ENCODE measurements at regions not wholly inside any gene's neighbourhood (a gene's known extent, or its start where the extent isn't known, plus 50 kb on each side); places are given as distances from the start of the nearest gene placed in this dataset.

GRCh38 chr2:104504331-104505073, 349.4 kb upstream of the POU3F3 start:
- Histone ChIP-seq H3K27ac (no peak overlapping the region), H3K27me3 (no peaks in the 10 kb centered on the region), H3K4me1 (no peaks in the 10 kb centered on the region), H3K36me3 (no peaks in the 10 kb centered on the region), H3K9me3 (no peaks in the 10 kb centered on the region), H3K4me3 (no peak overlapping the region)
- DNase-seq (ENCODE audit: low spot score in 2 of 2): no peak
- TF ChIP-seq EP300 (IDR thresholded peaks at IDR 0.05): no peak
- TF ChIP-seq POLR2A (IDR thresholded peaks at IDR 0.05): no peak
- TF ChIP-seq, protein P1, sequence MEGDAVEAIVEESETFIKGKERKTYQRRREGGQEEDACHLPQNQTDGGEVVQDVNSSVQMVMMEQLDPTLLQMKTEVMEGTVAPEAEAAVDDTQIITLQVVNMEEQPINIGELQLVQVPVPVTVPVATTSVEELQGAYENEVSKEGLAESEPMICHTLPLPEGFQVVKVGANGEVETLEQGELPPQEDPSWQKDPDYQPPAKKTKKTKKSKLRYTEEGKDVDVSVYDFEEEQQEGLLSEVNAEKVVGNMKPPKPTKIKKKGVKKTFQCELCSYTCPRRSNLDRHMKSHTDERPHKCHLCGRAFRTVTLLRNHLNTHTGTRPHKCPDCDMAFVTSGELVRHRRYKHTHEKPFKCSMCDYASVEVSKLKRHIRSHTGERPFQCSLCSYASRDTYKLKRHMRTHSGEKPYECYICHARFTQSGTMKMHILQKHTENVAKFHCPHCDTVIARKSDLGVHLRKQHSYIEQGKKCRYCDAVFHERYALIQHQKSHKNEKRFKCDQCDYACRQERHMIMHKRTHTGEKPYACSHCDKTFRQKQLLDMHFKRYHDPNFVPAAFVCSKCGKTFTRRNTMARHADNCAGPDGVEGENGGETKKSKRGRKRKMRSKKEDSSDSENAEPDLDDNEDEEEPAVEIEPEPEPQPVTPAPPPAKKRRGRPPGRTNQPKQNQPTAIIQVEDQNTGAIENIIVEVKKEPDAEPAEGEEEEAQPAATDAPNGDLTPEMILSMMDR (IDR thresholded peaks at IDR 0.05): no peak
- WGBS, 2 donors: 49 to 53% methylated on average over 8 of the region's 8 CpGs

GRCh38 chr2:104518256-104518655, 335.7 kb upstream of the POU3F3 start:
- DNase-seq (ENCODE audit: low spot score in 2 of 2): no peak
- 56 to 66% methylated on average over 6 of the region's 6 CpGs for WGBS, 2 donors
- H3K4me3 ChIP-seq: no peak overlapping the region
- H3K9me3 ChIP-seq: peaks cover 0 to 13% (median 0%) of the 10 kb centered on the region in 4 donors
- no peaks in the 10 kb centered on the region for H3K36me3 ChIP-seq
- no peak overlapping the region for H3K27ac ChIP-seq
- TF ChIP-seq EP300 (IDR thresholded peaks at IDR 0.05): no peak
- TF ChIP-seq POLR2A (IDR thresholded peaks at IDR 0.05): no peak
- no peaks in the 10 kb centered on the region for H3K27me3 ChIP-seq
- no peaks in the 10 kb centered on the region for H3K4me1 ChIP-seq

DNA sequence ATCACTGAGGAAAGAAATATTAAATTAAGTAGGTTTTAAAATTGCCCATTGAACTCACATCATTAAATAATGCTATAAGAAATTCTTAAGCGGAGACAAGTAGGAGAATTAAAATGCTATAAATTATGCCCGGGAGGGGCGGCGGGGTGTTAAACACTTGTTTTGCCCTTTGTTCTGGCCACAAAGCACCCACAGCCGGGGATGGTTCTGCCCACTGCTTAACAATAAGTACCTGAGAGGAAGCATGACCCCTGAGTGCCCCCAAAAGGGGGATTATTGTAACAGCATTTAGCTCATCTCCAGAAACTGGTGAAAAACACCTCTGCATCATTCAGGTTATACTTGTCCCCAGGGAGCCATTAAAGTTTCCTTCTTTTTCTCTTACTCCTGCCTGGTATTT, 332.7 kb upstream of the POU3F3 start:
- TF ChIP-seq, protein P1 (IDR thresholded peaks at IDR 0.05): no peak
- no peak for TF ChIP-seq POLR2A (IDR thresholded peaks at IDR 0.05)
- TF ChIP-seq EP300 (IDR thresholded peaks at IDR 0.05): no peak
- 37 to 42% methylated on average over 5 of the region's 5 CpGs for WGBS, 2 donors
- no peak overlapping the region for H3K27ac ChIP-seq
- no peak for DNase-seq (ENCODE audit: low spot score in 2 of 2)
- H3K9me3 ChIP-seq: peaks cover 0 to 13% (median 0%) of the 10 kb centered on the region in 4 donors
- no peaks in the 10 kb centered on the region for H3K27me3 ChIP-seq
- no peaks in the 10 kb centered on the region for H3K36me3 ChIP-seq
- H3K4me1 ChIP-seq: no peaks in the 10 kb centered on the region
- no peak overlapping the region for H3K4me3 ChIP-seq

DNA sequence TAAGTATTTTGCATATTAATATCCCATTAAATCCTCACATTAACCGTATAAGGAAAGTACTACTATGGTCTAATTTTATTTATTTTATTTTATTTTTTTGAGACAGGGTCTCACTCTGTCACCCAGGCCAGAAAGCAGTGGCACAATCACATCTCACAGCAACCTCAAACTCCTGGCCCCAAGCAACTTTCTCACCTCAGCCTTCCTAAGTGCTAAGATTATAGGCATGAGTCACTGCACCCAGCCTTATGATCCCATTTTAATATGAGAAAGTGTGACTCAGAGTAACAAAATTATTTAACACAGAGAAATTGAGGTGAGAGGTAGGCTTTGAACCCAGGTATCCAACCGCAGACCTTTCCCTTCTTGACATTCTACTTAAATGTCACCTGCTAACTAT, 330.0 kb upstream of the POU3F3 start:
- Histone ChIP-seq H3K4me1 (no peaks in the 10 kb centered on the region), H3K36me3 (no peaks in the 10 kb centered on the region), H3K4me3 (no peak overlapping the region), H3K27ac (no peak overlapping the region), H3K27me3 (no peaks in the 10 kb centered on the region), H3K9me3 (peaks cover 0 to 13% (median 0%) of the 10 kb centered on the region in 4 donors)
- DNase-seq (ENCODE audit: low spot score in 2 of 2): no peak
- TF ChIP-seq, protein P1 (IDR thresholded peaks at IDR 0.05): no peak
- TF ChIP-seq EP300 (IDR thresholded peaks at IDR 0.05) (no peak), POLR2A (IDR thresholded peaks at IDR 0.05) (no peak)
- 88 to 90% methylated on average over 2 of the region's 2 CpGs for WGBS, 2 donors

- H3K4me1 ChIP-seq: no peaks in the 10 kb centered on the region
- no peak overlapping the region for H3K27ac ChIP-seq
- DNase-seq (ENCODE audit: low spot score in 2 of 2): no peak
- H3K27me3 ChIP-seq: no peaks in the 10 kb centered on the region
- WGBS, 2 donors: 62 to 63% methylated on average over 8 of the region's 8 CpGs
- H3K9me3 ChIP-seq: no peaks in the 10 kb centered on the region
- H3K4me3 ChIP-seq: no peak overlapping the region
- TF ChIP-seq EP300 (IDR thresholded peaks at IDR 0.05) (no peak), POLR2A (IDR thresholded peaks at IDR 0.05) (no peak)
- TF ChIP-seq, protein P1 (IDR thresholded peaks at IDR 0.05): no peak
- no peaks in the 10 kb centered on the region for H3K36me3 ChIP-seq
Measured at GRCh38 chr2:104528101-104528500, 325.8 kb upstream of the POU3F3 start.
